Testis (tissue), 2 donors: ENCODE measurements at regions not wholly inside any gene's neighbourhood (a gene's known extent, or its start where the extent isn't known, plus 50 kb on each side); places are given as distances from the start of the nearest gene placed in this dataset.

Experiments used
- CTCF ChIP-seq, 3 experiments: fragments of 450-650 bp in 2 of 3; fragments of 200-600 bp in 1 of 3; sonication (generic) in 1 of 3; IDR thresholded peaks; one replicate each; pipeline ENCODE4 v1.5.1; 2016 to 2019; ENCODE audit warnings: antibody characterized with exemption in 3 of 3, mild to moderate bottlenecking in 2 of 3, moderate library complexity in 1 of 3
- POLR2A ChIP-seq: fragments of 450-650 bp; IDR thresholded peaks from one replicate; pipeline ENCODE4 v1.6.1; 2017; ENCODE audit warnings: antibody characterized with exemption, mild to moderate bottlenecking, moderate library complexity

- no peak for TF ChIP-seq CTCF (IDR thresholded peaks at IDR 0.05)
- TF ChIP-seq POLR2A = no peak
These were observed 157.5 kb upstream of the SLC24A5 start for GRCh38 chr15:47963265-47963664.
